ENCODE measurements at regions not wholly inside any gene's neighbourhood (a gene's known extent, or its start where the extent isn't known, plus 50 kb on each side); places are given as distances from the start of the nearest gene placed in this dataset.
A peak's percentile ranks its signal among the peaks of the same experiment; 100 is the strongest.

- DNase-seq (ENCODE audit: low read depth) = peak; percentile 37
These were observed 401.5 kb upstream of the PROK2 start for GRCh38 chr3:72186400-72186855.

- peak; percentile 93 for DNase-seq (ENCODE audit: low read depth)
These were observed 400.8 kb upstream of the PROK2 start for GRCh38 chr3:72185549-72186399.

GRCh38 chr3:72183489-72183888 lies 398.5 kb upstream of the PROK2 start:
- no peak for DNase-seq (ENCODE audit: low read depth)

GRCh38 chr3:72182206-72182605 lies 397.3 kb upstream of the PROK2 start:
- no peak for DNase-seq (ENCODE audit: low read depth)

GRCh38 chr3:72181251-72181650 lies 396.3 kb upstream of the PROK2 start:
- DNase-seq (ENCODE audit: low read depth) = no peak

GRCh38 chr3:72180405-72180804 lies 395.5 kb upstream of the PROK2 start:
- no peak for DNase-seq (ENCODE audit: low read depth)

GRCh38 chr3:72179107-72179464 lies 394.1 kb upstream of the PROK2 start:
- DNase-seq (ENCODE audit: low read depth) = no peak

- DNase-seq (ENCODE audit: low read depth) = no peak
These were observed 393.6 kb upstream of the PROK2 start for GRCh38 chr3:72178463-72179106.

GRCh38 chr3:72177075-72178050 lies 392.4 kb upstream of the PROK2 start:
- DNase-seq (ENCODE audit: low read depth) = peak; percentile 65

- no peak for DNase-seq (ENCODE audit: low read depth)
These were observed 391.6 kb upstream of the PROK2 start for GRCh38 chr3:72176537-72177041.

- no peak for DNase-seq (ENCODE audit: low read depth)
These were observed 390.4 kb upstream of the PROK2 start for GRCh38 chr3:72175296-72175858.

- DNase-seq (ENCODE audit: low read depth) = no peak
These were observed 389.9 kb upstream of the PROK2 start for GRCh38 chr3:72174890-72175289.

GRCh38 chr3:72174040-72174439 lies 389.1 kb upstream of the PROK2 start:
- DNase-seq (ENCODE audit: low read depth) = no peak

GRCh38 chr3:72171946-72172345 lies 387.0 kb upstream of the PROK2 start:
- no peak for DNase-seq (ENCODE audit: low read depth)

GRCh38 chr3:72171463-72171881 lies 386.5 kb upstream of the PROK2 start:
- DNase-seq (ENCODE audit: low read depth) = no peak

GRCh38 chr3:72169561-72170472 lies 384.9 kb upstream of the PROK2 start:
- DNase-seq (ENCODE audit: low read depth) = no peak

- no peak for DNase-seq (ENCODE audit: low read depth)
These were observed 384.2 kb upstream of the PROK2 start for GRCh38 chr3:72169120-72169519.

GRCh38 chr3:72165808-72166207 lies 380.9 kb upstream of the PROK2 start:
- DNase-seq (ENCODE audit: low read depth) = no peak

GRCh38 chr3:72165317-72165716 lies 380.4 kb upstream of the PROK2 start:
- DNase-seq (ENCODE audit: low read depth) = no peak

GRCh38 chr3:72164635-72164978 lies 379.7 kb upstream of the PROK2 start:
- no peak for DNase-seq (ENCODE audit: low read depth)
